GM19324 (cell line): ENCODE measurements at regions not wholly inside any gene's neighbourhood (a gene's known extent, or its start where the extent isn't known, plus 50 kb on each side); places are given as distances from the start of the nearest gene placed in this dataset.

Source experiments
- ATAC-seq: cut with Tn5 transposase; IDR thresholded peaks from one replicate; pipeline ENCODE4 v1.9.1; 2021; ENCODE audit warnings: mild to moderate bottlenecking, moderate library complexity; ENCODE audit not compliant: unreplicated experiment, low FRiP score

GRCh38 chr12:89122852-89123251 lies 229.4 kb downstream of the DUSP6 start:
- ATAC-seq = no peak

GRCh38 chr12:89117448-89118034 lies 234.8 kb downstream of the DUSP6 start:
- no peak for ATAC-seq

GRCh38 chr12:89111964-89112363 lies 240.3 kb downstream of the DUSP6 start:
- no peak for ATAC-seq

GRCh38 chr12:89108265-89108664 lies 244.0 kb downstream of the DUSP6 start:
- ATAC-seq = no peak

GRCh38 chr12:89106950-89107349 lies 245.4 kb downstream of the DUSP6 start:
- ATAC-seq = no peak

- no peak for ATAC-seq
Measured at GRCh38 chr12:89105243-89105642, 247.1 kb downstream of the DUSP6 start.

- no peak for ATAC-seq
Measured at GRCh38 chr12:89103831-89104230, 248.5 kb downstream of the DUSP6 start.

GRCh38 chr12:89101440-89101839 lies 250.9 kb downstream of the DUSP6 start:
- ATAC-seq = no peak

- no peak for ATAC-seq
Measured at GRCh38 chr12:89098441-89099112, 253.7 kb downstream of the DUSP6 start.

- ATAC-seq = no peak
Measured at GRCh38 chr12:89092297-89092696, 260.0 kb downstream of the DUSP6 start.

- no peak for ATAC-seq
Measured at GRCh38 chr12:89091293-89091841, 260.9 kb downstream of the DUSP6 start.

- ATAC-seq = no peak
Measured at GRCh38 chr12:89089264-89089663, 263.0 kb downstream of the DUSP6 start.

GRCh38 chr12:89087876-89088275 lies 264.4 kb downstream of the DUSP6 start:
- ATAC-seq = no peak

- no peak for ATAC-seq
Measured at GRCh38 chr12:89087149-89087825, 265.0 kb downstream of the DUSP6 start.

- ATAC-seq = no peak
Measured at GRCh38 chr12:89085421-89085820, 266.9 kb downstream of the DUSP6 start.

GRCh38 chr12:89084751-89085150 lies 267.6 kb downstream of the DUSP6 start:
- ATAC-seq = no peak

- no peak for ATAC-seq
Measured at GRCh38 chr12:89083491-89083890, 268.8 kb downstream of the DUSP6 start.

GRCh38 chr12:89082370-89082753 lies 269.9 kb downstream of the DUSP6 start:
- ATAC-seq = no peak

GRCh38 chr12:89081719-89082369 lies 270.5 kb downstream of the DUSP6 start:
- no peak for ATAC-seq

- ATAC-seq = no peak
Measured at GRCh38 chr12:89080793-89081465, 271.4 kb downstream of the DUSP6 start.
